ENCODE measurements at regions not wholly inside any gene's neighbourhood (a gene's known extent, or its start where the extent isn't known, plus 50 kb on each side); places are given as distances from the start of the nearest gene placed in this dataset.
A peak's percentile ranks its signal among the peaks of the same experiment; 100 is the strongest.

DNA sequence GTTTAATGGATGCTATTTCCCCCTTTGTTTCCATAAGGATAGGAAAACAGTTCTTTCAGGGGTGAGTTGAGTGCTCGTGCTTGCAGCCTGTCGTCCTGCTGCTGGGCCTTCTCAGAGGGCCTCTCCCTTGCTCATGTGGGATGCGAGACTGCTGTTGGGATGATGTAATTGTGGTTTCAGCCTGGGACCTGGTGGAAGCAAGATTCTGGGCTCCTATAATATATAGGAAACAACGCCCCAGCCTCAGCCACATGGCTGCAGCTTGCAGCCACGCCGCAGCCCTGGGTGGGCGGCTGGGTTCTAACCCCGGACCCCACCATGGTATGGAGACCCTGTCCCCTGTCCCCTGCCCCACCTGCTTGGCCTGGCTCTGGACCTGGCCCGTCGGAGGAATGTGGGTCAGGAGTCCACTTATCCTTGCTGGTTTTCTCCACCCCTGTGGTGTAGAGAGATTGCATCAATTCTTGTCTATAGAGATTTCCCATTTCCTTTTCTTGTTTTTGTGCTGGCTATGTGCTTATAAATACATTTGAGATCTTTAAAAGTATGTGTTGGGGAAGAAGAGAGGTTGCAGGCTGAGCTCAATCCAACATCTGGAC, 357.8 kb downstream of the SIPA1L2 start:
- peak; percentile 55 for DNase-seq

- DNase-seq, result no peak
Measured at GRCh38 chr1:232271299-232271698, 358.6 kb downstream of the SIPA1L2 start.

GRCh38 chr1:232269988-232270387, 359.9 kb downstream of the SIPA1L2 start:
- DNase-seq, result no peak

DNA sequence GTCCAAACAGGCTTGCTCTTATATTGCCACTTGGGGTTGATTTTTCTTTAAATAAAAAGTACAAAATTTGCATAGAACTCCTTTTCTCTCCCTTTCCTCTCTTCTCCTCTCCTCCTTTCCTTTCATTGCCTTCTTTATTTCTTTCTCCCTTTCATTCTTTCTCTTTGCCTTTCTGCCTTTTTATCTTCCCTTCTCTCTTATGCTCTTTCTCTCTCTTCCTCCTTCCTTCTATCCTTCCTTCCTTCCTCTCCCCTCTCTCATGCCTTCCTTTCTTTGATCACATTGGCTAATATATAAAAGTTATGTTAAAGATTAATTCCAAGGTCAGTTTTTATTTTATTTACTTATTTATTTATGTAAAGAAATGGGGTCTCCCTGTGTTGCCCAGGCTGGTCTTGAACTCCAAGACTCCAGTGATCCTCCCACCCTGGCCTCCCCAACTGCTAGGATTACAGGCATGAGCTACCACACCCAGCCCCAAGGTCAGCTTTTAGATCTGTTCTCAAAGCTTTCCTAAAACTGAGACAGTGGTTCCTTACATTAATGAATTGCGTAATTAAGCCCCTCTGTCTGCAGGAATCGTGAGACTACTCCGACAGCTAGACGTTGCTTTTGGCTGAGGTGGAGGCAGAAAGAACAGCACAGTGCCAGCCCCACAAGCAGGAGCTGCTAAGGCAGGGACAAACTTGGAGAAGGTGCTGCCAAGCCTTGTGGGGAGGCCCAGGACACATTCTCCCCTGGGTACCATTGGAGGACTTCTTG, 361.9 kb downstream of the SIPA1L2 start:
- no peak for DNase-seq

GRCh38 chr1:232267092-232267836, 362.7 kb downstream of the SIPA1L2 start:
- no peak for DNase-seq

DNA sequence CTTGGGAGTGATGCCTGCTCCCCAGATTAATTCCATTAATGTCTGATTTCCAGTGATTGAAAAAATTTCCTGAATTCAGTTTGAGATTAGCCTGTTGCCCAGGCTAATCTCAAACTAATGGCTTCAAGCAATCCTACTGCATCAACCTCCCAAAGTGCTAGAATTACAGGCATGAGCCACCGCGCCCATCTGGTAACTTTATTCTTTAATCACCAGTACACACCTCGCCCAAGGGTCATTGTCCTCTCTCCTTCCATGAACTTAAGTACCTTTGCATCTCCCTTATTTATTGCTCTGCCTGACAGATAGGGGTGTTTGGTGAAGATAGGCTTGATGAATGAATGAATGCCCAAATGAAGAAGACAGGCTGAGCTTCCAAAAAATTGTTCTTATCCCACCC, 366.5 kb downstream of the SIPA1L2 start:
- no peak for DNase-seq

GRCh38 chr1:232262991-232263390, 366.9 kb downstream of the SIPA1L2 start:
- DNase-seq, result no peak

DNA sequence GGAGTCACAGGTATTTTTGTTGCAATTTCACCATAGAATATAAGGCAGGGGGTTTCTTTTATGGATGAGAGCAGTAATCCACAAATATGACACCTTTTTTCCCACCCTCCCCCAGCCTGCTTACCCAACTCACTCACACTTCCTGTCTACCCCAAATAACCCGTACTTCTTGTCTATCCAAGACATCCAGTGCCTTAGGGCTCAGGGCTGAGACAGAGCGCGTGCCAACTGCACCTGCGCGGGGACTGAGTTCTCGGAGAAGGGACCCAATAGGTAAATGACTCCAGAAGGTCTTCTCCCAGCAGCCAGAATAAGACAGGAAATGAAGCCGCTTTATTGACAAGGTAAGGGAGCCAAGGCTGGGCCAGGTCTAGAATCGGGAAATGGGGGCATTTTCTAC, 369.1 kb downstream of the SIPA1L2 start:
- no peak for DNase-seq

DNA sequence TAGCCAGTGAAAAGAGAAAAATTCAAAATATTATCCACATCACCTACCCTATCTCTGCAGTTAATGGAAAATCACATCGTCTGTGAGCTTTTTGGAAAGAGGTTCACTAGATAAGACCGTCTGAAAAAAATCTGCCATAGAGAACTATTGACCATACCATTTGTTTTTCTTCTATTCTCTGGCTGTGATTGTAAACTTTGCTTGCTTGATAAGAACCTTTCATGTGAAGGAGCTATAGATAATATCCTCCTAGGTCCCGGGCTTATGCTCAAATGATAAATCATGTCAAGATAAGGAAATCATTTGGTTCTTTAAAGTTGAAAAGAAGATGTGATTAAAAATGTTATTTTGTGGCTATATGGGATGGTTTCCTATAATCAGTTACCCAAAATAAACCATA, 369.9 kb downstream of the SIPA1L2 start:
- no peak for DNase-seq

- DNase-seq, result no peak
Measured at GRCh38 chr1:232259333-232259732, 370.6 kb downstream of the SIPA1L2 start.

DNA sequence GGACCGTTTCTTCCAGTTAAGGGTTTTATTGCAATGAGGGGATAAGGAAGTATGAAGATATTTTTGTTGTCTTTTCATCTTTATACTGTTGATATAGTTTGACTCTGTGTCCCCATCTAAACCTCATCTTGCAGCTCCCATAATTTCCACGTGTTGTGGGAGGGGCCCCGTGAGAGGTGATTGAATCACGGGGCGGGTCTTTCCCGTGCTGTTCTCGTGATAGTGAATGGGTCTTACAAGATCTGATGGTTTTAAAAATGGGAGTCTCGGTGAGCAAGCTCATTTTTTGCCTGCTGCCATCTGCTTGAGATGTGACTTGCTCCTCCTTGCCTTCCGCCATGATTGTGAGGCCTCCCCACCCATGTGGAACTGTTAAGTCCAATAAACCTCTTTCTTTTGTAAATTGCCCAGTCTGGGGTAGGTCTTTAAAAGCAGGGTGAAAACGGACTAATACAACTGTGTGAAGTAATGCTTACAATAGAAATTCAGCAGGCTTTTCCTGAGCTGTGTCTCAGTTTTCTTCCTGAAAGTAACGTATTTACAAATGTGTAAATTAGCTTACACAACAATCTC, 377.3 kb downstream of the SIPA1L2 start:
- DNase-seq, result no peak

- no peak for DNase-seq
Measured at GRCh38 chr1:232250838-232251237, 379.1 kb downstream of the SIPA1L2 start.

GRCh38 chr1:232249861-232250777, 379.8 kb downstream of the SIPA1L2 start:
- no peak for DNase-seq

GRCh38 chr1:232249339-232249738, 380.6 kb downstream of the SIPA1L2 start:
- DNase-seq, result no peak

DNA sequence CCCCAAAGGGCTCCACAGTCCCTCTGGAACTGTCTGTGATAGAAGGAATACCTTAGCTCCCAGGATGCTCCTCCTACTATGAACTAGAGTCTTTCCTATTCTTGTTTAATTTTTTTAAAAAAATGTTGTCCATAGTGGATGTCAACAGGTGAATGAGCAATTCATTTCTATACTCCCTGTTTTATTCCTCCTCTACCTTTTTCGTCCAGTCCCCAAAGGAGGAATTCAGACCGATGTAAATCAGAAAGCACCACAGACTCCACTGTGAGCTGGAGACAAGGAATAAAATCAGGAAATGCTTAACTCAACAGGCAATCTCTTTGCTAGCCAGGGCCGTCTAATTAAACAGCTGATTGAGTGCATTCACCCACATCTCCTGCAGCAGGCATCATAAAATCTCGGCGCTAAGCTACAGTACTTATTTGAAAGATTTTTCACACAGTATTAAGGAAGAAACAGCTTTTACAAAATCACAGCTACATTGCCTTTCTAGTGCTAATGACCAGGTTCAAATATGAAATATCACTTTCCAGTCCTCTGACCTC, 381.6 kb downstream of the SIPA1L2 start:
- DNase-seq, result no peak

- DNase-seq, result no peak
Measured at GRCh38 chr1:232247669-232248068, 382.3 kb downstream of the SIPA1L2 start.

GRCh38 chr1:232244426-232244825, 385.5 kb downstream of the SIPA1L2 start:
- DNase-seq, result no peak

DNA sequence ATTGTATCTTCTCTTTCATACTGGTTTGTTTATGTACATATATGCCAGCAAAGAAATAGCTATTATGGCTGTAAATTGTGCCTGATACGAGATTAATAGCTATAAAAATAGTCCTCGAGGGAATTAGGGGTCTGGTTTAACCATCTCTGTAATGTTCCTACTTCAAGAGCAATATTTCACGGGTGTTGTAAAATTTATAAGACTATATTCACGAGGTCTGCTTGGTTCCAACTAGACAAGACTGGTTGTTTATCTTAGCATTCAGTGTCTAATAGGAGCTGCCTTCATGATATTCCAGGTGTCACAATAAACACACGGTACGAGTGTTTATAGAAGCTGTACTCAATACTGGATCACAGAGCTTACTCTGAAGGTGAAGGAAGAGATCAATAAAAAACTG, 389.9 kb downstream of the SIPA1L2 start:
- DNase-seq, result no peak

DNA sequence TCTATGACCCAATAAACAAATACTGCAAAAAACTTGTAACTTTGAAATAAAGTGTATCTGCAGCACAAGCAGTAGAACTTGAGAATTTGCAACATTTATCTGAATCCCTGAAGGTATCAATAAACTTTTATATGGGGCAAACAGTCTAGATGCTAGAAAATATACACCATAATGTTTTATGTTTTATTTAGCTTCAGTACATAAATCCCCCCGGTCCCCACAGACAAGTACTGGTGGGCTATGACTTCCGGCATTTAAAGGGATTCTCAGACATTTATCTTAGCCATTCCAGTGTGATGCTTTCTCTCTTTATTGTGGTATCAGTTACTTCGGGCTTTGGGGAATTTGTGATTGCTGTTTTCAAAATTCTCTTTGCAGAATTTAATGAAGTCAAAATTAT, 390.4 kb downstream of the SIPA1L2 start:
- DNase-seq, result no peak

GRCh38 chr1:232238009-232238408, 391.9 kb downstream of the SIPA1L2 start:
- DNase-seq, result no peak

DNA sequence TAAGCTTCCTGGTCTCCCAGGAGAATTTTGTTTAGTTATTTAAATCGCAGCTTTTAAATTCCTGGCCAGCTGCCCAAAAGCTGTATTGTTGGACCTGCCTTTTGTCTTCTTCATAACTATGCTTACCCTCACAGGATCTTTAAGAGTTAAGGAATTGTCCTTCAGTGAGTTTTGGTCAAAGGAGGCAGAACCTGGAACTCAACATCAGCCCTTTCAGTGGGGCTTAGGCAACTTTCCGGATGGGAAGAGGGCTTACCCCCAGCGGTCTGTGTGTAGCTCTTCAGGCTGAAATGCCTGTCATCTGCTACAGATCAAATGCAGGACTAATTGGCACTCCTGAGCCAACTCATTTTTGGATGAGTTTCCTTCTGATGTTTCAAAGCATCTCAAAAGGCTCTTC, 402.6 kb downstream of the SIPA1L2 start:
- no peak for DNase-seq

GRCh38 chr1:232226197-232226712, 403.7 kb downstream of the SIPA1L2 start:
- DNase-seq, result no peak

Measured in right hindlimb (tissue), 1 donor.